Kidney epithelial cell (primary cell): ENCODE measurements at regions not wholly inside any gene's neighbourhood (a gene's known extent, or its start where the extent isn't known, plus 50 kb on each side); places are given as distances from the start of the nearest gene placed in this dataset.

Experiments
- DNase-seq: peaks from one replicate; pipeline ENCODE4 v3.0.0-alpha.2; 2010; ENCODE audit warnings: low read depth
- H3K27me3 ChIP-seq: 2 replicates; pipeline ENCODE4 v1.6.0; 2011; ENCODE audit warnings: low read length; ENCODE audit not compliant: control insufficient read depth, insufficient read depth
- H3K36me3 ChIP-seq: 2 replicates; pipeline ENCODE4 v1.5.1; 2011; ENCODE audit warnings: low read length; ENCODE audit not compliant: control insufficient read depth, insufficient read depth
- H3K4me3 ChIP-seq: 2 replicates; pipeline ENCODE4 v1.5.1; 2011; ENCODE audit warnings: low read depth, mild to moderate bottlenecking, control low read depth, low read length
- TF ChIP-seq, protein P1 (sequence below): IDR thresholded peaks from 2 replicates; pipeline ENCODE4 v1.5.1; 2011; ENCODE audit warnings: mild to moderate bottlenecking, moderate library complexity, low read length, control low read depth, inconsistent platforms; ENCODE audit not compliant: insufficient read depth, poor library complexity, severe bottlenecking

DNA sequence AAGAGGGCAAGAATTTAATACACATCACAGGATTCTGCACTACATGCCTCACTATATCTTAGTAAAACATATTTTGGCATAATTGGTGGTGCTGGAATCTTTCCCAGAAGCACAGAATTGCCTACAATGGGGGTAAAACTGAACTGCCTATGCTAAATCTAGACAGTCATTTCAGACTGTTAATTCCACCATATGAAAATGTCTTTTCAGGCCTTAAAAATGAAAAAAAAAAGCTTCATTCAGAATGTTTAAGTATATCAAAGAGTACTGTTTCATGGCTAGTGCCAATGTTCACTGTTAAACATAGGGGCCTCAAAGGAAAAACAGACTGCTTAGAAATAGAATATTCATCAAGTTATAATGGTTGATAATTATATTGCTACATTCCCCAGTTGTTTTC lies 797.0 kb downstream of the PCDH19 start:
- TF ChIP-seq, protein P1, sequence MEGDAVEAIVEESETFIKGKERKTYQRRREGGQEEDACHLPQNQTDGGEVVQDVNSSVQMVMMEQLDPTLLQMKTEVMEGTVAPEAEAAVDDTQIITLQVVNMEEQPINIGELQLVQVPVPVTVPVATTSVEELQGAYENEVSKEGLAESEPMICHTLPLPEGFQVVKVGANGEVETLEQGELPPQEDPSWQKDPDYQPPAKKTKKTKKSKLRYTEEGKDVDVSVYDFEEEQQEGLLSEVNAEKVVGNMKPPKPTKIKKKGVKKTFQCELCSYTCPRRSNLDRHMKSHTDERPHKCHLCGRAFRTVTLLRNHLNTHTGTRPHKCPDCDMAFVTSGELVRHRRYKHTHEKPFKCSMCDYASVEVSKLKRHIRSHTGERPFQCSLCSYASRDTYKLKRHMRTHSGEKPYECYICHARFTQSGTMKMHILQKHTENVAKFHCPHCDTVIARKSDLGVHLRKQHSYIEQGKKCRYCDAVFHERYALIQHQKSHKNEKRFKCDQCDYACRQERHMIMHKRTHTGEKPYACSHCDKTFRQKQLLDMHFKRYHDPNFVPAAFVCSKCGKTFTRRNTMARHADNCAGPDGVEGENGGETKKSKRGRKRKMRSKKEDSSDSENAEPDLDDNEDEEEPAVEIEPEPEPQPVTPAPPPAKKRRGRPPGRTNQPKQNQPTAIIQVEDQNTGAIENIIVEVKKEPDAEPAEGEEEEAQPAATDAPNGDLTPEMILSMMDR = no peak
- H3K36me3 ChIP-seq = no peaks in the 10 kb centered on the region
- no peak for DNase-seq
- H3K27me3 ChIP-seq = no peaks in the 10 kb centered on the region
- no peak overlapping the region for H3K4me3 ChIP-seq

DNA sequence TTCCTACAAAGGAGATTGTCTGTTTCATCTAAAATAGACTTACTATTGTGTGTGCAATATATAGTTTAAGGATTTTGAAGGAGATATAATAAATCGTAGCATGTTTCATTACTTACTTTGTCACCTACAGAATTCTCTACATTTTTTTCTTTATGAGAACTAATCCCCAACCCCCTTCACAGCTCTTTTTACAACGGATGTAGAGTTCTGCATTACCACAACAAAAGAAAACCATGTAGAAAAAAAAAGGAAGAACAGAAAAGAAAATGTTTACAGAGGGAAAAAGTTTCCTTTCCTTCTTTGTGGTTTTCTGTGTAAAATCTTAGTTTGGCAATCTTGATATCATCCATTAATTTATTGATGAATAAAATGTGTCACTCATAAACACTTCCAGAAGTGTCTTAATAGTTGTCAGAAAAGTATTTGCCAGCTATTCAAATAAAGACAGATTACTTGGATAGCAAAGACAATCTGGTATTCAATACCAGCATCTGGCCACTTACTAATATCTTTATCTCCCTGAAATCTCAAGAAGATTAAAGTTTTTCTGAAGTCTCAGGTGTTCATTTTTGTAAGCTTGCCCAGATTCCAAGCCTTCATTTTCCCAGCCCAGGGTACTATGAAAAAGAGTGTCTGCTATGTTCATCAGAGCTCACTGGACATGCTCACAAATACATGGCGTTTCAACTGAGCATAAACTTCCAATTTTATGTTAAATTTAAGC lies 806.8 kb downstream of the PCDH19 start:
- H3K27me3 ChIP-seq = no peaks in the 10 kb centered on the region

DNA sequence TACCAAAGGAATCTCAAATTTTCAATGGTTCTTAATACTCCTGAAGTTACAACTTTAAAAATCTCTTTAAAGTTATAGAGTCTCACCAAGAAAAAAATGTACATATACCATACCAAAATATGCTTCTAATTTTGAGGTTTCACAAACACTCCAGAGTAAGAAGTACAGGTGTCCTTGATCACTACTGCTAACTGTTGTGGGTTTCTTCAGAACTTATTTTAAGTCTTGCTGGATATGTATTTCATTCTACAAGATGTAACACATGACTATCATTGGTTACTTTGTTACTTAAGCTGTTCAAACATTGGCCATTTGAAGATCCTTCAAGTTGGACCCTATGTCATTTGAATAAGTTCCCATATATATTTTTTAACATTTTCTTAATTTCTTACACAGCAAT lies 808.0 kb downstream of the PCDH19 start:
- no peak for DNase-seq
- Histone ChIP-seq H3K27me3 (no peaks in the 10 kb centered on the region), H3K36me3 (no peaks in the 10 kb centered on the region), H3K4me3 (no peak overlapping the region)
- TF ChIP-seq, protein P1 = no peak

More for the DNA sequence above, 806.8 kb downstream of the PCDH19 start:
- DNase-seq = no peak
- no peaks in the 10 kb centered on the region for H3K36me3 ChIP-seq
- TF ChIP-seq, protein P1 = no peak
- no peak overlapping the region for H3K4me3 ChIP-seq

DNA sequence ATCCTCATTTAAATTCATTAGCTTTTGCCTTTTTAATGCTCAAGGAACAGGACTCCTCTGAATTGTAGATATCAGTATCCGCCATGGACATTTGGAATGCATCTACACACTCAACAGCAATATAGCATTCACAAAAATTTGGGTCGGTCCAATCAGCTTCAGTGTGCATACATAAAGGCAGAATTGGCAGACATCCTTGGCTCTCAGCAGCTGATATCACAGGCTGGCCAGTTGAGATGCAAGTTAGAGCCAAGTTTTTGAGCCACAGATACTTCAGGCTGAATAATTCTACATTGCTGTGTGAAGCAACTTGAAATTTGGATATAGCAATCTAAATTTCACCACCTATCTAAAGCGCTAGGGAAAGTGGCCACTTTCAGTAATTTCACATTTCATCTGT lies 821.1 kb downstream of the PCDH19 start:
- Histone ChIP-seq H3K36me3 (no peaks in the 10 kb centered on the region), H3K27me3 (no peaks in the 10 kb centered on the region), H3K4me3 (no peak overlapping the region)
- TF ChIP-seq, protein P1 = no peak
- no peak for DNase-seq

DNA sequence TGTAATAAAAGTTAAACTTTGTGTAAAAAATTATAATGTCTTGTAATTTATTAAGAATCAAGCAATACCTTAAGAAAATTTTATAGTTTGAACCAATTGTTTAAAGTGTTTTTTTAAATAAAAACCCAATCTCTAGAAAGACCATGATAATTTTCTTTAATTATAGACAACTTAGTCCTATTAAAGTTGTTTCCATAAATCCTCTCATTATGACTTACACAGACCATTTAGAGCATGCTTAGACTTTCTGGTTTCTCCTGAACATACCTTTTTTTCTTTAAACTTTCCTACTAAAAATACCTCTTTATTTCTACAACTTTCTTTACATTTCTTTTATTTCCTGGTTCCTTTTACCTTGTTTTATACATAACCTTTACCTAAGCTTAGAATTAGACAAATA lies 837.4 kb downstream of the PCDH19 start:
- no peaks in the 10 kb centered on the region for H3K27me3 ChIP-seq
- TF ChIP-seq, protein P1 = no peak
- no peak for DNase-seq
- H3K4me3 ChIP-seq = no peak overlapping the region
- H3K36me3 ChIP-seq = no peaks in the 10 kb centered on the region

DNA sequence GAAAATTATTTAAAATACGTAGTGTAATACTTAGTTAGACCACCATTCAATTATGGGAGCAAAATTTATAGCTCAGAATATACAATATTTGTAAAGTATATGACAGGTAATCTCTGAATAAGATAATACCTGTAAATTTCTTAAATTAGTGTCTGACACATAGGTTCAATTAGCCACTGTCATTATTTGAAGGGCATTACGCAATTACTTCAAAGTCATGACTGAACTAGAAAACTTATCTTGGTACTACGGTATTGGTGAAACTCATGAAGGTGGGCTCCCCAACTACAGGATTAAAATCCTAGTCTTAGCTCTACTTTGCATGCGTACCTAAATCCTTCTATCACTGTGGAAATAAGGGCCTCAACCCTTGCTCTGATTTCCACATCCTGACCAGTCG lies 860.7 kb downstream of the PCDH19 start:
- DNase-seq = no peak
- no peaks in the 10 kb centered on the region for H3K36me3 ChIP-seq
- no peaks in the 10 kb centered on the region for H3K27me3 ChIP-seq
- TF ChIP-seq, protein P1 = no peak
- no peak overlapping the region for H3K4me3 ChIP-seq
